ENCODE measurements at regions not wholly inside any gene's neighbourhood (a gene's known extent, or its start where the extent isn't known, plus 50 kb on each side); places are given as distances from the start of the nearest gene placed in this dataset.

DNA sequence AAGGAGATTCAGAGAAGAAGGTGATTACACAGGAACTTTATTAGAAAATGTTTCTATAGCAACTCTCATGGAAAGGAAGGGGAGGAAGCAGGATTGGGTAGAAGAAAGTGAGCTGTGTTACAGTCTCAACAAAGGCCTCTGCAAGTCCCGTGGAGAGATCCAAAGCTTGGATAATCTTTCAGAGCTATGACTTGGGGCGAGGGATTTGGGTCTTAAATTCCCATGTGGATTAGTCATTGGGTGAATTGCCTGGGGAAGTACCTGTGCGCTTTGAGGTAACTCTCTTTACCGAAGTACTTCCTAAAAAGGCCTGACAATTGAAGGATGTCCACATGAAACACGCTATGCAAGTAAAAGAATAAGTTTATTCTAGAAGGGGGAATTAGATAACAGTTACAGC, 133.8 kb upstream of the ANKRD50 start:
- TF ChIP-seq CTCF (IDR thresholded peaks at IDR 0.05; ENCODE audit: low read length) = no peak
- TF ChIP-seq EZH2 (IDR thresholded peaks at IDR 0.05; ENCODE audit: borderline replicate concordance, low read length) = no peak

Measured in OCI-LY1 (cell line).